ENCODE measurements at regions not wholly inside any gene's neighbourhood (a gene's known extent, or its start where the extent isn't known, plus 50 kb on each side); places are given as distances from the start of the nearest gene placed in this dataset.

DNA sequence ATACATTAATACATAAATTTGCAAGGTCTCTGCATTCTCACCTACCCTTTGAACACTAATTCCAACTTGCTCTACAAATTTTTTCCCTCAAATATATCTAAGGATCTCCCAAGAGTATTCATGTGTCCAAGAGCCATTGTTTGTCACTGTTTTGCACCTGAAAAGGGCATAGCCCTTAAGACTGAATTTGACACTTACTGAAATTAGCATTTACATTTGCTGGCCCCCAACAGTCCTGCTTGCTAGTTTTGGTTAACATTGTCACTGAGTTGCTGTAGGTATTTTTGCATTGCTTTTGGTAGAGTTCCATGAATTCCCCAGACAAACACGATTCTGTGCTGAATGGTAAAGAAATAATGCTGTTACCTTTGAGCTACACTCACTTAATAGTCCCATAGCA, 57.3 kb downstream of the KCNA4 start:
- TF ChIP-seq, protein P1, sequence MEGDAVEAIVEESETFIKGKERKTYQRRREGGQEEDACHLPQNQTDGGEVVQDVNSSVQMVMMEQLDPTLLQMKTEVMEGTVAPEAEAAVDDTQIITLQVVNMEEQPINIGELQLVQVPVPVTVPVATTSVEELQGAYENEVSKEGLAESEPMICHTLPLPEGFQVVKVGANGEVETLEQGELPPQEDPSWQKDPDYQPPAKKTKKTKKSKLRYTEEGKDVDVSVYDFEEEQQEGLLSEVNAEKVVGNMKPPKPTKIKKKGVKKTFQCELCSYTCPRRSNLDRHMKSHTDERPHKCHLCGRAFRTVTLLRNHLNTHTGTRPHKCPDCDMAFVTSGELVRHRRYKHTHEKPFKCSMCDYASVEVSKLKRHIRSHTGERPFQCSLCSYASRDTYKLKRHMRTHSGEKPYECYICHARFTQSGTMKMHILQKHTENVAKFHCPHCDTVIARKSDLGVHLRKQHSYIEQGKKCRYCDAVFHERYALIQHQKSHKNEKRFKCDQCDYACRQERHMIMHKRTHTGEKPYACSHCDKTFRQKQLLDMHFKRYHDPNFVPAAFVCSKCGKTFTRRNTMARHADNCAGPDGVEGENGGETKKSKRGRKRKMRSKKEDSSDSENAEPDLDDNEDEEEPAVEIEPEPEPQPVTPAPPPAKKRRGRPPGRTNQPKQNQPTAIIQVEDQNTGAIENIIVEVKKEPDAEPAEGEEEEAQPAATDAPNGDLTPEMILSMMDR (IDR thresholded peaks at IDR 0.05; ENCODE audit: insufficient read depth in 1 of 2, low read depth in 1 of 2, low read length in 1 of 2, severe bottlenecking in 1 of 2, unreplicated experiment in 1 of 2) = no peak
- H3K27me3 Mint-ChIP-seq (ENCODE audit: insufficient read depth, unreplicated experiment) = no peaks in the 10 kb centered on the region
- Histone ChIP-seq H3K4me3 (ENCODE audit: low read depth, low read length) (no peak overlapping the region), H3K27me3 (replicated peaks; ENCODE audit: control insufficient read depth, insufficient read depth, low read length) (no peaks in the 10 kb centered on the region), H3K4me1 (no peaks in the 10 kb centered on the region), H3K9me3 (no peaks in the 10 kb centered on the region), H3K36me3 (ENCODE audit: control insufficient read depth, insufficient read depth, low read length) (no peaks in the 10 kb centered on the region)
- no TSS peak for BruUV-seq (replicated peaks)
- DNase-seq = no peak
- no peaks in the 10 kb centered on the region for H3K4me1 Mint-ChIP-seq (ENCODE audit: low read depth, unreplicated experiment)
- intact Hi-C loops (cut with micrococcal nuclease; ENCODE audit: unreplicated experiment) = no loop called here
- no peak overlapping the region for H3K4me3 Mint-ChIP-seq (ENCODE audit: unreplicated experiment)
- ChIA-PET CTCF (no interaction called here), POLR2A (no interaction called here)
- H3K36me3 Mint-ChIP-seq (ENCODE audit: insufficient read depth, unreplicated experiment) = no peaks in the 10 kb centered on the region
- H3K9me3 Mint-ChIP-seq (ENCODE audit: unreplicated experiment) = no peaks in the 10 kb centered on the region
- no peak overlapping the region for H3K27ac Mint-ChIP-seq (ENCODE audit: unreplicated experiment)

DNA sequence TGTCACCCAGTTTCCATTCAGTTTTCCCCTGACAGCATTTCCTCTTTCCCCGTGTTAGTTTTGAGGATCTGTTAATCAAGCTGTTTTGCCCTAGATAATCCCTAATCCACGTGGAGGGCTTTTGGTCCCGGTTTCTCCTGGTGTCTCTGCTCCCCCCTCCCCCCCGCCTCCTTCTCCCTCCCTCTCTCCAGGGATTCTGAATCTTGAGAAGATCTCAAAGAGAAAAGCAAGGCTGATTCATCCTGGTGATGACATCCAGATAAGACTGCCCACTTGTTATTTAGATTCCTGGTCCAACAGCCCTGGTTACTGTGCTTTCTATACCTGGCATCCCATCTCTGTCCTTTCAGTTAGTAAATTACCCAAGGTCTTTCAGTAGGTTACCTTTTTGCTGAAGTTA, 59.4 kb downstream of the KCNA4 start:
- Mint-ChIP-seq H3K9me3 (ENCODE audit: unreplicated experiment) (no peaks in the 10 kb centered on the region), H3K4me3 (ENCODE audit: unreplicated experiment) (no peak overlapping the region), H3K27me3 (ENCODE audit: insufficient read depth, unreplicated experiment) (no peaks in the 10 kb centered on the region), H3K27ac (ENCODE audit: unreplicated experiment) (no peak overlapping the region), H3K4me1 (ENCODE audit: low read depth, unreplicated experiment) (no peaks in the 10 kb centered on the region), H3K36me3 (ENCODE audit: insufficient read depth, unreplicated experiment) (no peaks in the 10 kb centered on the region)
- no peaks in the 10 kb centered on the region for H3K9me3 ChIP-seq
- H3K4me3 ChIP-seq (ENCODE audit: low read depth, low read length) = no peak overlapping the region
- no TSS peak for BruUV-seq (replicated peaks)
- TF ChIP-seq, protein P1 (IDR thresholded peaks at IDR 0.05; ENCODE audit: insufficient read depth in 1 of 2, low read depth in 1 of 2, low read length in 1 of 2, severe bottlenecking in 1 of 2, unreplicated experiment in 1 of 2) = no peak
- intact Hi-C loops (cut with micrococcal nuclease; ENCODE audit: unreplicated experiment) = no loop called here
- CTCF ChIA-PET = no interaction called here
- H3K4me1 ChIP-seq = no peaks in the 10 kb centered on the region
- no peaks in the 10 kb centered on the region for H3K27me3 ChIP-seq (replicated peaks; ENCODE audit: control insufficient read depth, insufficient read depth, low read length)
- no peak for DNase-seq
- no peaks in the 10 kb centered on the region for H3K36me3 ChIP-seq (ENCODE audit: control insufficient read depth, insufficient read depth, low read length)
- POLR2A ChIA-PET = no interaction called here

DNA sequence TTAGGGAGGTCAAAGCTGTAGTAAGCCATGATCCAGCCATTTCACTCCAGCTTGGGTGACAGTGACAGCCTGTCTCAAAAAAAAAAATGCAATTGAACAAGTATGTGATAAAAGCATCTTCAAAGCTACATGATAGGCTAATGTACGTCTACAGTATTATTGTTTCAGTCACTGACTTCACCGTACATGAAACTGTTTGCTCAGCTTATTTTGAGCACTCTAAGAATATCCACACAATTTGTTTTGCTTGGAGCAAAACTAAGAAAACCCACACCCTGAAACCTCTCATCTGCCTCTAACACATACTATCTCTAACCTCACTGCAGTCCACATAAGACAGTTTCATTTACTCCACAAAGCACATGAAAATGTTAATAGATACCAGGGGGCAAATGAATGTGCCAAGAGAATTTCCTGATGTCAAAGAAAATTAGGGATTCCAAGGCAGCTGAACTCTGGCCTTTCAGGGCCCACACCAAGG, 60.7 kb downstream of the KCNA4 start:
- TF ChIP-seq, protein P1 (IDR thresholded peaks at IDR 0.05; ENCODE audit: insufficient read depth in 1 of 2, low read depth in 1 of 2, low read length in 1 of 2, severe bottlenecking in 1 of 2, unreplicated experiment in 1 of 2) = no peak
- ChIA-PET POLR2A (no interaction called here), CTCF (no interaction called here)
- Mint-ChIP-seq H3K36me3 (ENCODE audit: insufficient read depth, unreplicated experiment) (no peaks in the 10 kb centered on the region), H3K4me1 (ENCODE audit: low read depth, unreplicated experiment) (no peaks in the 10 kb centered on the region), H3K27me3 (ENCODE audit: insufficient read depth, unreplicated experiment) (no peaks in the 10 kb centered on the region), H3K4me3 (ENCODE audit: unreplicated experiment) (no peak overlapping the region), H3K9me3 (ENCODE audit: unreplicated experiment) (no peaks in the 10 kb centered on the region), H3K27ac (ENCODE audit: unreplicated experiment) (no peak overlapping the region)
- H3K36me3 ChIP-seq (ENCODE audit: control insufficient read depth, insufficient read depth, low read length) = no peaks in the 10 kb centered on the region
- intact Hi-C loops (cut with micrococcal nuclease; ENCODE audit: unreplicated experiment) = no loop called here
- no peaks in the 10 kb centered on the region for H3K27me3 ChIP-seq (replicated peaks; ENCODE audit: control insufficient read depth, insufficient read depth, low read length)
- no TSS peak for BruUV-seq (replicated peaks)
- no peaks in the 10 kb centered on the region for H3K9me3 ChIP-seq
- no peaks in the 10 kb centered on the region for H3K4me1 ChIP-seq
- no peak for DNase-seq
- H3K4me3 ChIP-seq (ENCODE audit: low read depth, low read length) = no peak overlapping the region

Measured in Caco-2 (cell line).